HG02970 (cell line): ENCODE measurements at regions not wholly inside any gene's neighbourhood (a gene's known extent, or its start where the extent isn't known, plus 50 kb on each side); places are given as distances from the start of the nearest gene placed in this dataset.
A peak's percentile ranks its signal among the peaks of the same experiment; 100 is the strongest.
"Not testable (repeated sequence)": the region's sequence is repeated elsewhere in the genome, so short reads cannot be mapped to it uniquely, and the experiment has no call there.

Source experiments
- ATAC-seq: cut with Tn5 transposase; IDR thresholded peaks from one replicate; pipeline ENCODE4 v1.9.1; 2021; ENCODE audit warnings: mild to moderate bottlenecking, moderate library complexity, moderate number of reproducible peaks; ENCODE audit not compliant: unreplicated experiment, low FRiP score

DNA sequence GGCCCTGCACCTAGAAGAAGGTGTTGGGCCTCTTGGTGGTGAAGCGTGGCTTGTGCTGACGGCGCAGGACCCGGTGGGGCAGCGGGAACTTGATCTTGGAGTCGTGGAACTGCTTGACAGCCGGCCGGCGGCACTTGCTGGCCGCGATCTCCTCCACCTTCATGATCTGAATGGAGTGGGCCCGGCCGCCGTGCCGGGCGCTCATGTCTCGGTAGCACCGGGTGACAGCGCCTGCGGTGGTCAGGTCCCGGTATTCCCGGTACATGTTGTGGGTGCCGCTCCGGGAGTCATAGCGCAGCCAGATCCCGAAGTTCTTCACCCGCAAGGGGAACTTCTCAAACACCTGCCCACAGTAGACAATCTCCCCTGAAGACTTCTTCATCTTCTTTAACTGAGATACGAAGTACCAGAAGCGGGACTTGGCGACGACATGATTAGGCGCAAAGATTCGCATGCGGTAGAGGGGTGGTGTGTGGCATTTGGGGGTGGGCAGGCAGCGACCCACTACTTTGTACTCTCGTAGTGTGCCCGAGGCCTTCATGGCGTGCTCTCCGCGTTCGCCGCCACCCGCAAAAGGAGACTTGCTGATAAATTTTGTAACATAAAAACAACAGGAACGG is 92.1 kb upstream of the MSH6 start:
- not testable (repeated sequence) for ATAC-seq

GRCh38 chr2:47690132-47690531 is 92.8 kb upstream of the MSH6 start:
- no peak for ATAC-seq

- not testable (repeated sequence) for ATAC-seq
These were observed 93.8 kb upstream of the MSH6 start for GRCh38 chr2:47689118-47689517.

DNA sequence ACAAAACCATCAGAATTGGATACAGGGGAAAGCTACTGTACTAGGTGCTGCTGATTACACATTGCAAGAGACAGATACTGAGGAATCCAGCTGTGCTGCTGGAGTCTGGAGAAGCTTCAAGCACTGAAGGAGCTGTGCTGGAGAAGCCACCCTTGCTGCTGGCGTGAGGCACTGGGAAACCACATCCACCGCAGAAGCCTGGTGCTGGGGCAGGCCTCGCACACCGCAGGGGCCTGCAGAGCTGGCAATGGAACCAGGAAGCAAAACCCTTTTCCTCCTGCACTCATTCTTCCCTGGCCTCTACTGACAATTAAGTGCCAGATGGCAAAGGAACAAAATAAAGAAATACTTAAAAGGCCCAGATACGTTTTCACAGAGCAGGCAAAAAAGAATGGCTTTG is 94.4 kb upstream of the MSH6 start:
- no peak for ATAC-seq

- ATAC-seq: no peak
These were observed 95.1 kb upstream of the MSH6 start for GRCh38 chr2:47687856-47688255.

GRCh38 chr2:47686018-47686417 is 96.9 kb upstream of the MSH6 start:
- ATAC-seq: no peak

DNA sequence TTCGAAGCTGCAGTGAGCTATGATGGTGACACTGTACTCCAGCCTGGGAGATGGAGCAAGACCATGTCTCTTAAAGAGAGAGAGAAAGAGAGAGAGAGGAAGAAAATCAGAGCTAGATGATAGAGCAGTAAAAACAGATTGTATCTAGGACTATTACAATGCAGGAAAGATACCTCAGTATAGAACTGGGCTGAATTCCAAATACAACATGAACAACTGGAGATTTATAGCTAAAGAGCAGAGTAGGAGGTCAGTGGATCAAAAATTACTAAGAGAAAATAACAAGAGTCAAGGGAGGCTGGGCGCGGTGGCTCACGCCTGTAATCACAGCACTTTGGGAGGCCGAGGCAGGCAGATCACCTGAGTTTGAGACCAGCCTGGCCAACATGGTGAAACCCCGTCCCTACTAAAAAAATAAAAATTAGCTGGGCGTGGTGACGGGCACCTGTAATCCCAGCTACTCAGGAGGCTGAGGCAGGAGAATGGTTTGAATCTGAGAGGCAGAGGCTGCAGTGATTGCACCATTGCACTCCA is 100.7 kb upstream of the MSH6 start:
- ATAC-seq: no peak

GRCh38 chr2:47676261-47676926 is 105.6 kb upstream of the KCNK12 start:
- no peak for ATAC-seq

- no peak for ATAC-seq
These were observed 104.5 kb upstream of the KCNK12 start for GRCh38 chr2:47675196-47675825.

GRCh38 chr2:47666332-47666731 is 95.5 kb upstream of the KCNK12 start:
- ATAC-seq: no peak

DNA sequence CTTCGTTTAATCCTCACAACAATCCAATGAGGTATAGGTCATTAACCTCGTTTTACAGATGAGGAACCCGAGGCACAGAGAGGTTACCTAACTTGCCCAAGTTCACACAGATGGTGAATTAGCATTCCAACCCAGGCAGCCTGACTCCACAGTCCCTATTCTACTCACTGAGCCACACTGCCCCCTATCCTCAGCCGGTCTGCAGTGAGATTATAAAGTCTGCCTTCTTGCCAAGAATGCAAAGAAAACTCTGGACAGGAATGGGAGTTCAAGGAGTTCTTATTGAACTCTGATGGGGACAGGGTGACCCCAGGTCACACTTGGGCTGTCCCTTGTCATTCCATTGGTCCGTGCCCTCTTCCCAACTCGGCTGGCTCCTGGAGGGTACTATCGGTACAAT is 94.0 kb upstream of the KCNK12 start:
- no peak for ATAC-seq

DNA sequence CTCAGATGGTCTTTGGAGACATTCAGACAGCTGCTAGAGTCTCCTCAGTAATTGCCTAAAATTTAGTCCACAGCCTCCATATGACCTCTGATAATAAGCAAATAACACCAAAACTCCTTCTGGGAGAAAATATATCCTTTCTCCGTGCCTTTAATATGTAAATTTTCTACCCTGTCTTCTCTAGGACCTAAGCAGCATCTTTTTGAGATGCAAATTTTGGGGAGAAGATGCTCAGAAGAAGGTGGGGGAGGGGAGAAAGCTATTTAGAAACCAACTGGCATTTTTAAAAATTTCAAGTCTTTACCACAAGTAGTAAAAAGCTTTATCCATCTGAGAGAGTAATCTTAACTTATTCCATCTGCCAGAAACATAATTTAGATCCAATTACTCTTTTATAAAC is 91.8 kb upstream of the KCNK12 start:
- ATAC-seq: no peak

DNA sequence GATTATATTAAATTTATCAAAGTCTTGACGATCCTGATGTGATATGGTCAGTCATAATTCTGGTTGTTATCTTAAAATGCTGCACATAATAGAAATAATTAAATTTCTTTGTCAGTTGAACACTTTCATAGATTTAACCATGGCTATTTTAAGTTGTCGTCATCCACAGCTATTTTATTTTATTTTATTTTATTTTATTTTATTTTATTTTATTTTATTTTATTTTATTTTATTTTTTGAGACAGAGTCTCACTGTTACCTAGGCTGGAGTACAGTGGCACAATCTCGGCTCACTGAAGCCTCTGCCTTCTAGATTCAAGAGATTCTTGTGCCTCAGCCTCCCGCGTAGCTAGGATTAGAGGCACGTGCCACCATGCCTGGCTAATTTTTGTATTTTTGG is 90.5 kb upstream of the KCNK12 start:
- ATAC-seq: no peak

GRCh38 chr2:47660168-47660567 is 89.4 kb upstream of the KCNK12 start:
- ATAC-seq: no peak

DNA sequence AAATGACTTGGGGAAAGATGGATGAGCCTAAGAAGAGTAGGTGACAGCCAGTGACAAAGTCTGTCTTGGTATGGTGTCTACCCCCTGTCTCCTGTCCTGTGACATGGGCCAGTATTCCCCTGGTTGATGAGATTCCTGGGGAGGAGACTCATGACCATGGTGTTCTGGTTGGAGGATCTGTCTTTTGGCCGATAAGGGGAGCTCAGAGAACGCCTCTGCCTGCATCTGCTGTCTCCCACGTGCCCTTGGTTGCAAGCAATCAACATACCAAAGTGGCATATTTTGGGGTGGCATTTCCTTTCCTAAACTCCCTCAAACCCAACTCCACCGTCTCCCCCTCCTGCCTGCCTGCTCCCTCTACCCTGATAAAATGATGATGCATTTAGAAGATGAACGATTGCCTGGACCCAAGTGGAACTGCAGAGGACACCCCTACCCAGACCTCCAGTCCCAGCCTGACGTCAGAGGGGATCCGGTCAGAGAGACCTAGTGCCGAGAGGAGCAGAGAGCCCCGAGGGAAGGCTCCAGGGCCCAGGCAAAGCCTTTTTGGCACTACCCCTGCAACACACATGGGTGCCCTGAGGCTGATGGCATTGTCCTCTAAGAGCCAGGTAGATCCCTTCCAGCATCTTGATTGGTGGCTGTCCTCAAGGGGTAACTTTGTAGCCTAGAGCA is 88.0 kb upstream of the KCNK12 start:
- ATAC-seq: no peak

GRCh38 chr2:47657886-47658489 is 87.2 kb upstream of the KCNK12 start:
- no peak for ATAC-seq

DNA sequence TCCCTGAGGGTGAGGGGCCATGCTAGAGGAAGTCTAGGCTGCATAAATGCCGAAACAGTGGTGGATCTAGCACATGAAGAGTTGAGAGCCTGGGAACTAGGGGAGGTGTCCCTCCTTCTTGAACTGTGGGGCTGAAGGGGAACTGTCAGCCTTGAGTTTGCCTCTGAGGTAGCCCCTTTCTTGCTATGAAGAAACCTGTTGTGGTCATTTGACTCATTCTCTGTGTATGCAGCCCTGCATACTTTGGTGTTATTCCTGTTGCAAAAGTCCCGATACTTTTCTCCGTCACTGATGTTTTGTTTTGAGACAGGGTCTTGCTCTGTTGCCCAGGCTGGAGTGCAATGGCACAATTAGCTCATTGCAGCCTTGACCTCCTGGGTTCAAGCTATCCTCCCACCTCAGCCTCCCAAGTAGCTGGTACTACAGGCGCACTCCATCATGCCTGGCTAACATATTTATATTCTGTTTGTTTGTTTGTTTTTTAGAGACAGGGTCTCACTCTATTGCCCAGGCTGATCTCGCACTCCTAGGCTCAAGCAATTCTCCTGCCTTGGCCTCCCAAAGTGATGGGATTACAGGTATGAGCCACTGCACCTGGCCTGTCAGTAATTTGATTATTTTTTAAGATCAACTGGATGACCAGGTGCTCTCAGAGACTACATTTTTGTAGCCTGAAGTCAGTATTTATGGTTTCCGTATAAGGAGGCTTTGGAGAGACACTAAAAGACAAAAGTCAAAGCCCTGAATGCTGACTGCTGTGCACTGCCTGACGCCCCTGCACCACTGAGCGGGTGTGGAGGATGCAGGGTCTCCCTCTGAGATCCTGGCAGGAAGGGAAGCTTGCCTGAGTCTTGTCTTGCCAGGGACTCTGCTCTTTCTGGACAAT is 86.2 kb upstream of the KCNK12 start:
- no peak for ATAC-seq

DNA sequence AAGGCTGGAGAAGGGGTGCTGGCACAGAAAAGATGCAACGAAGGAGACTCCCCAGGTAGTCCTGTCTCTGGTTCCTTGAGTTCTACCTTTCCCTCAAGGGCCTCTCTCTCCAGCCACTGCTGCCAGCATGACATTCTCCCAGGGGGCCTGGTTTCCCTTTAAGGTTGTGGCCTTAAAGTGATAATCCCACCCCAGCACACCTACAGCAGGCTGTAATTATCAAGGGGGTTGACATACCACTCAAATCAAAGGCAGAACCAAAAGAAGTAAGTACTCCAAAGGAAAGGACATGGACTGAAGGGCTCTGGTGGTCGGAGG is 84.7 kb upstream of the KCNK12 start:
- no peak for ATAC-seq

GRCh38 chr2:47654790-47655562 is 84.2 kb upstream of the KCNK12 start:
- ATAC-seq: peak; percentile 77
